Gastrocnemius medialis (tissue), 4 donors: ENCODE measurements at regions not wholly inside any gene's neighbourhood (a gene's known extent, or its start where the extent isn't known, plus 50 kb on each side); places are given as distances from the start of the nearest gene placed in this dataset.

Experiments
- ATAC-seq, 2 donors: fragments of 150-250 bp; one replicate each; pipeline ENCODE4 v1.9.1; 2016
- DNase-seq, 2 donors: peaks; one replicate each; pipeline ENCODE4 v3.0.0-alpha.2; 2019
- H3K27ac ChIP-seq, 4 donors: fragments of 200-600 bp; sonication (generic); 1 replicate in 1 of 4; 2 replicates in 3 of 4; pipeline ENCODE4 v1.5.1; 2016 to 2018; ENCODE audit warnings: mild to moderate bottlenecking in 2 of 4, moderate library complexity in 1 of 4
- H3K27me3 ChIP-seq, 3 donors: fragments of 200-600 bp; sonication (generic) in 2 of 3; 1 replicate in 1 of 3; 2 replicates in 2 of 3; pipeline versions ENCODE4 v1.5.1 to v1.6.0; 2016 to 2019; ENCODE audit warnings: mild to moderate bottlenecking in 1 of 3, moderate library complexity in 1 of 3
- H3K36me3 ChIP-seq, 2 donors: fragments of 200-600 bp; sonication (generic) in 1 of 2; one replicate each; pipeline ENCODE4 v1.5.1; 2017 to 2018
- H3K4me1 ChIP-seq, 2 donors: fragments of 200-600 bp; sonication (generic) in 1 of 2; one replicate each; pipeline ENCODE4 v1.5.1; 2016 to 2017; ENCODE audit warnings: mild to moderate bottlenecking in 2 of 2
- H3K4me3 ChIP-seq, 4 donors: fragments of 200-600 bp; sonication (generic) in 3 of 4; 1 replicate in 1 of 4; 2 replicates in 3 of 4; pipeline ENCODE4 v1.5.1; 2016 to 2019; ENCODE audit warnings: mild to moderate bottlenecking in 2 of 4
- H3K9me3 ChIP-seq, 3 donors: fragments of 200-600 bp; sonication (generic) in 2 of 3; 1 replicate in 1 of 3; 2 replicates in 2 of 3; pipeline ENCODE4 v1.5.1; 2016 to 2019
- CTCF ChIP-seq, 5 experiments: fragments of 450-650 bp in 3 of 5; fragments of 200-600 bp in 2 of 5; sonication (generic) in 2 of 5; IDR thresholded peaks in 4 of 5; conservative IDR thresholded peaks in 1 of 5; 1 replicate in 4 of 5; 2 replicates in 1 of 5; pipeline ENCODE4 v1.5.1; 2016 to 2019; ENCODE audit warnings: antibody characterized with exemption in 5 of 5, mild to moderate bottlenecking in 3 of 5, moderate library complexity in 3 of 5
- POLR2A ChIP-seq, 2 donors: fragments of 450-650 bp; IDR thresholded peaks; one replicate each; pipeline ENCODE4 v1.6.1; 2017; ENCODE audit warnings: antibody characterized with exemption in 2 of 2, mild to moderate bottlenecking in 2 of 2, moderate library complexity in 2 of 2
- in situ Hi-C, 4 donors: fragments of 200-750 bp; cut with MboI; loops; one replicate each; pipeline versions ENCODE4 v1.15.0 to v1.8.0; 2017; ENCODE audit warnings: low sequenced_read_pairs in 4 of 4
- intact Hi-C: fragments of 100-400 bp; cut with DNase I; formaldehyde crosslinking; loops from one replicate; pipeline ENCODE4 v1.15.1; 2023; ENCODE audit warnings: low total_unique reads

- Histone ChIP-seq H3K4me1 (no peaks in the 10 kb centered on the region), H3K4me3 (no peak overlapping the region), H3K27me3 (no peaks in the 10 kb centered on the region), H3K27ac (no peak overlapping the region), H3K36me3 (no peaks in the 10 kb centered on the region), H3K9me3 (no peaks in the 10 kb centered on the region)
- DNase-seq (no peak), ATAC-seq (no peak)
- in situ Hi-C loops (no loop called here), intact Hi-C loops (no loop called here)
- TF ChIP-seq POLR2A (IDR thresholded peaks at IDR 0.05): no peak
- no peak for TF ChIP-seq CTCF (IDR thresholded peaks at IDR 0.05 in 4 of 5, conservative IDR thresholded peaks at IDR 0.05 in 1 of 5)
These were observed 511.8 kb downstream of the TRAM1L1 start for GRCh38 chr4:116573540-116573939.

- Histone ChIP-seq H3K9me3 (no peaks in the 10 kb centered on the region), H3K36me3 (no peaks in the 10 kb centered on the region), H3K4me3 (no peak overlapping the region), H3K27ac (no peak overlapping the region), H3K27me3 (no peaks in the 10 kb centered on the region), H3K4me1 (no peaks in the 10 kb centered on the region)
- TF ChIP-seq CTCF (IDR thresholded peaks at IDR 0.05 in 4 of 5, conservative IDR thresholded peaks at IDR 0.05 in 1 of 5) (no peak), POLR2A (IDR thresholded peaks at IDR 0.05) (no peak)
- ATAC-seq (no peak), DNase-seq (no peak)
- in situ Hi-C loops (no loop called here), intact Hi-C loops (no loop called here)
These were observed 523.6 kb downstream of the TRAM1L1 start for GRCh38 chr4:116561768-116562167.

- H3K4me3 ChIP-seq: no peak overlapping the region
- H3K9me3 ChIP-seq: no peaks in the 10 kb centered on the region
- H3K27ac ChIP-seq: no peak overlapping the region
- intact Hi-C loops: no loop called here
- ATAC-seq (no peak), DNase-seq (no peak)
- no peak for TF ChIP-seq CTCF (IDR thresholded peaks at IDR 0.05 in 4 of 5, conservative IDR thresholded peaks at IDR 0.05 in 1 of 5)
- no peak for TF ChIP-seq POLR2A (IDR thresholded peaks at IDR 0.05)
- H3K27me3 ChIP-seq: no peaks in the 10 kb centered on the region
- in situ Hi-C loops: no loop called here
- no peaks in the 10 kb centered on the region for H3K36me3 ChIP-seq
- H3K4me1 ChIP-seq: no peaks in the 10 kb centered on the region
These were observed 533.6 kb downstream of the TRAM1L1 start for GRCh38 chr4:116551806-116552205.

- no peaks in the 10 kb centered on the region for H3K4me1 ChIP-seq
- DNase-seq (no peak), ATAC-seq (no peak)
- H3K27me3 ChIP-seq: no peaks in the 10 kb centered on the region
- intact Hi-C loops (no loop called here), in situ Hi-C loops (no loop called here)
- H3K4me3 ChIP-seq: no peak overlapping the region
- TF ChIP-seq CTCF (IDR thresholded peaks at IDR 0.05 in 4 of 5, conservative IDR thresholded peaks at IDR 0.05 in 1 of 5) (no peak), POLR2A (IDR thresholded peaks at IDR 0.05) (no peak)
- H3K27ac ChIP-seq: no peak overlapping the region
- H3K9me3 ChIP-seq: peaks cover 0 to 6% (median 0%) of the 10 kb centered on the region in 3 donors
- no peaks in the 10 kb centered on the region for H3K36me3 ChIP-seq
These were observed 537.7 kb downstream of the TRAM1L1 start for GRCh38 chr4:116547632-116548031.

GRCh38 chr4:116546759-116547158, 538.6 kb downstream of the TRAM1L1 start:
- intact Hi-C loops: no loop called here
- TF ChIP-seq POLR2A (IDR thresholded peaks at IDR 0.05) (no peak), CTCF (IDR thresholded peaks at IDR 0.05 in 4 of 5, conservative IDR thresholded peaks at IDR 0.05 in 1 of 5) (no peak)
- in situ Hi-C loops: no loop called here

More at GRCh38 chr4:116546759-116547158, 538.6 kb downstream of the TRAM1L1 start:
- Histone ChIP-seq H3K4me1 (no peaks in the 10 kb centered on the region), H3K9me3 (peaks cover 0 to 6% (median 0%) of the 10 kb centered on the region in 3 donors), H3K36me3 (no peaks in the 10 kb centered on the region), H3K27ac (no peak overlapping the region), H3K27me3 (no peaks in the 10 kb centered on the region), H3K4me3 (no peak overlapping the region)
- DNase-seq (no peak), ATAC-seq (no peak)
